GM19395 (cell line): ENCODE measurements at regions not wholly inside any gene's neighbourhood (a gene's known extent, or its start where the extent isn't known, plus 50 kb on each side); places are given as distances from the start of the nearest gene placed in this dataset.

ENCODE experiments used
- ATAC-seq: cut with Tn5 transposase; IDR thresholded peaks from one replicate; pipeline ENCODE4 v1.9.1; 2021; ENCODE audit warnings: mild to moderate bottlenecking, moderate library complexity; ENCODE audit not compliant: unreplicated experiment

GRCh38 chr3:73901686-73902085 lies 276.9 kb upstream of the PDZRN3 start:
- no peak for ATAC-seq

DNA sequence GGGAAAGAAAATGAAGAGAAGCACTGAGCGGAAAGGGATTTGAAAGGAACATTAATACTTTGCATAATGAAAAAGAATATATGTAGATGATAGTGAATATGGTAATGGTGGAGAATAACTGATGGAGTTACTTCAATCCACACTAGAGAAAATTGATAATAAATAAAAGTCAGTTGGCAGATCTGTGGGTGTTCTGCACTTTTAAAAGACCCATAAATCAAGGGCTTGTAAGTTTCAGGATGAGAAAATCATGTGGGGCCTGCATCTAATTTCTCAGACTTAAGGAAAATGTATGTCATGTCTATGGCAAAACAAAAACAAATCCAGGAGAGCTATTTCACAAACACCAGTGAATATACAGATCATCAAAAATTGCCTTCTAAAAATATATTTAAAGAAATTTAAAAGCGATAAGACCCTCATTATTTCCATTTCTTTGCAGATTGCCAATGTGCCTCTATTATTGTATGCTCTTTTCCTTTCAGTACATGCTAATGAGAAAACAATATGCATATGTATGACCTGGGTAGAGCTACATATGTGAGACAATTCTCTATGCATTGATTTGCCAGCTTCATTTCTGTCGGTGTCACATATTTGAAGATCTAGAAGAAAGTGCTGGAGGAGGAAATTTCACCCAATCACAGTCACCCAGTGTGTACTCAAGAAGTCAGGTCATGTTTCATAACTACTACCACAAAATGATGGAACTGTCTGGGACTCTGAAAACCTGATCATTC lies 269.9 kb upstream of the PDZRN3 start:
- ATAC-seq: no peak

- ATAC-seq: no peak
Measured at GRCh38 chr3:73893089-73893488, 268.3 kb upstream of the PDZRN3 start.

- no peak for ATAC-seq
Measured at GRCh38 chr3:73885862-73886261, 261.1 kb upstream of the PDZRN3 start.

DNA sequence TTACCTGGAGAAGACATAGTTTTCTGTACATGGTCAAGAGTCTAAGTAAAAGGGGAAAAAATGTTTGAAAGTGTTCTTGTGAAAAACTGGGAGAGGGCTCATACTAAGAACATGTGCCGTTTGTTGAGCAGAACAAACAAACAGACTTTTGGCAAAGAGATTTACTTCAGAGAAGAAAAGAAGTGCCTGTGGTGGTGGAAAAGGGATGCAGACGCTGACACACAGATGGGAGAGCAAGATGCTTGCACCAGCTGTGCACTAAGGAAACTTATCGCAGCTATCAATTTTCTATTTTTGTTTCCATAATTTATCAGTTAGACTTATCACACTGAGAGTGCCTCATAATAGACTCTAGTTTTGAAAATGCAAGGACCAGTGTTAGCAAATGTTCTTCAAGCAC lies 259.6 kb upstream of the PDZRN3 start:
- ATAC-seq: no peak

GRCh38 chr3:73883497-73883896 lies 258.8 kb upstream of the PDZRN3 start:
- no peak for ATAC-seq

GRCh38 chr3:73874606-73875369 lies 250.0 kb upstream of the PDZRN3 start:
- no peak for ATAC-seq

DNA sequence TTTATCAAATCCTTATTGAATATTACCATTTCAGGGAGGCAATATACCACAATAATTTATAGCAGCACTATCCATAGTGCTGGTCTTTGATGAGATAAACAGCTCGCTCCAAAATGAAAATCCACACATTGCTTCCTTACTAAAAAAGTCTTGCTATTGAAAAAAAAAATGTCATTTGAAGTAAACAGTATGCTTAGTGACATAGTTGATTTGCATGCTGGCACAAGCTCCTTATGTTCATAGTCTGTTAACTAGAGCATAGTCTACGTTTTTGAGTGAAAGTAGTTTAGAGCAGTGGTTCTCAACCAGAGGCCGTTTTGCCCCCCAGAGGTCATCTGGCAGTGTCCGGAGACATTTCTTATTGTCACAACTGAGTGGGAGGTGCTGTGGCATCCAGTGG lies 249.4 kb upstream of the PDZRN3 start:
- ATAC-seq: no peak

- no peak for ATAC-seq
Measured at GRCh38 chr3:73868688-73869315, 244.1 kb upstream of the PDZRN3 start.

GRCh38 chr3:73867524-73867923 lies 242.8 kb upstream of the PDZRN3 start:
- no peak for ATAC-seq

- no peak for ATAC-seq
Measured at GRCh38 chr3:73866846-73867245, 242.1 kb upstream of the PDZRN3 start.

GRCh38 chr3:73863546-73864079 lies 238.9 kb upstream of the PDZRN3 start:
- ATAC-seq: no peak

DNA sequence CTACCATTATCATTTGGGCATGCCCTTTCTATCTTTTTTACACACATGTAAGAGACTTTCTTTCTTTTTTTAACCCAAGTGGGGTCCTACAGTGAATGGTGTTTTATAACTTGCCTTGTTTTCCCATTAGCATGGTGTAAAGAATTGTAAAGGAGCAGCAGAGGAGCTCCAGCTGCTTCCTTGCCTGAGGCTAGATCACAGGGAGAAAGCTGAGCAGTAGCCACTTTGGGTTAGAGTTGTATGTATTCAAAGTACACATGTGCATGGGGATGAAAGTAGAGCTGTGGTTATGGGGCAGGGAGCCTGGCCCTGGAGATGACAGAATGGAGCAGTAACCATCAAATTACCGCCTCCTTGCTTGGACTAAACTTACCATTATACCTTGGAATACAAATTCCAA lies 231.1 kb upstream of the PDZRN3 start:
- no peak for ATAC-seq

DNA sequence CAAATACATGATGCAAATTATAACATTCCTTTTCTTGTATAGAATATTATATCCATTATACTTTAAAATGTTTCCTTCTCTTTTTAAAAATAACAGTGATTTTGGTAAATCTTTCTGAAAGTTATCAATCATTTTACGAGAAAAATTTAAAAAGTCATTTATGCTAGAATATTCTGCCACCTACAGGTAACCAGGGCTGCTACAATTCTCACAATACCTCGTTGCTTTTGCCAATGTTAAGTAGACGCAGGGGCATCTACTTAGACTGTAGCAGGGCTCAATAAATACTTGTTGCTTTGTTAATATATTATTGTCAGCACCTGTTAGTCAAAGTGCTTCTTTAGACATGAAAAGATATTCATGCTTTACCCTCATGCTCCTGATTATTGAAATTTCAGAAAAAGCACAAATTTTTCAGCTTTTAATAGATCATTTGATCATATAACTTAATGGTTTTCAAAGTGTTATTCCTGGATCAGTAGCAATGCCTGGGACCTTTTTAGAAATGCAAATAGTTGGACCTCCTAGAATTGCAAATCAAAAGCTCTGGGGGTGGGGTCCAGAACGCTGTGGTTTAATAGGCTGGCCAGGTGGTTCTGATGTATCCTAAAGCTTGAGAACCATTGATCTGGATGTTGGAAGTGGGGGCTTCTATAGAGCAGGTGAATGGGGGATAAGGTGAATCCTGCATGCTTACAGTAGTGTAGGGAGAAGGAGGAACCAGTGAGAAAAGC lies 223.6 kb upstream of the PDZRN3 start:
- ATAC-seq: no peak

DNA sequence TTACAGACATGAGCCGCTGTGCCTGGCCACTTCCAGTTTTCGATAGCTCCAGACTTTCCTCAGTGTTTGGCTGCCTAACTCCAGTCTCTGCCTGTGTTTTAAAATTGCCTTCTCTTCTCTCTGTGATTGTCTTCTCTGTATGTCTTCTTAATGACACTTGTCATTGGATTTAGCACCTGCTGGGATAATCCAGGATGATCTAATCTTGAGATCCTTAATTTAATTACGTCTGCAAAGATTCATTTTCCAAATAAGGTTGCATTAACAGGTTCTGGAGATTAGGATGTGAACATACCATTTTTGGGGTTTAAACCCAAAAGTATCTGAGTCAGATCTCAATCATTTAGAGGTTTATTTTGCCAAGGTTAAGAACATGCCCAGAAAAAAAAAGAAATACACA lies 222.2 kb upstream of the PDZRN3 start:
- ATAC-seq: no peak

DNA sequence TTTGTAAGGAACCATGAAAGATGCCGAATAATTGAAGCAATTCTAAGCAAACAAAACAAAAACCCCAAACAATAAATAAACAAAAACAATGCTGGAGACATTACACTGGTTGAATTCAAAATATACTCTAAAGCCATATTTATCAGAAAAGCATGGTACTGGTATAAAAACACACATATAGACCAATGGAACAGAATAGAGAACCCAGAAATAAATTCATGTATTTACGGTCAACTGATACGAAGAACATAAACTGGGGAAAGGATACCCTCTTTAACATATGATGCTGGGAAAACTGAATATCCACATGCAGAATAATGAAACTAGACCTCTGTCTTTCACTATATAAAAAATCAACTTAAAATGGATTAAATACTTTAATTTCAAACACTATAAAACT lies 214.3 kb upstream of the PDZRN3 start:
- no peak for ATAC-seq

- ATAC-seq: no peak
Measured at GRCh38 chr3:73835945-73836344, 211.2 kb upstream of the PDZRN3 start.

DNA sequence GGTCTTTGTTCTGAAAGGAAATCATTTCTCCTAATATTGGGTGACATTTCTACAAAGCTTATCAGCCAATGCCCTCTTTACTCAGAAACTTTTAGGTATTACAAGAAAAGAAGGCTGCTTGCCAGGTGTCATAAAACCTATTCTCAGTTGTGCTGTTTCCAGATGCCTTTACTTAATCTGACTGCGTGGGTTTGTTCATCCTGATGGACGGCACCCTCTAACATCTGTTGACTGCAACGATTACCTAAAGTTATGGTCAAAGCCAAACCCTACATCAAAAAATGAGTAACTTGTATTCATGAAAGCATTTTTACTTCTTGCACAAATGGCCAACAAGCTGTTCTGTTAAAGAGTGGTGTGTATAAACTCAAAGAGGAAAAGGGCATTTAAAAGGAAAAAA lies 207.7 kb upstream of the PDZRN3 start:
- no peak for ATAC-seq

GRCh38 chr3:73828348-73828747 lies 203.6 kb upstream of the PDZRN3 start:
- ATAC-seq: no peak

DNA sequence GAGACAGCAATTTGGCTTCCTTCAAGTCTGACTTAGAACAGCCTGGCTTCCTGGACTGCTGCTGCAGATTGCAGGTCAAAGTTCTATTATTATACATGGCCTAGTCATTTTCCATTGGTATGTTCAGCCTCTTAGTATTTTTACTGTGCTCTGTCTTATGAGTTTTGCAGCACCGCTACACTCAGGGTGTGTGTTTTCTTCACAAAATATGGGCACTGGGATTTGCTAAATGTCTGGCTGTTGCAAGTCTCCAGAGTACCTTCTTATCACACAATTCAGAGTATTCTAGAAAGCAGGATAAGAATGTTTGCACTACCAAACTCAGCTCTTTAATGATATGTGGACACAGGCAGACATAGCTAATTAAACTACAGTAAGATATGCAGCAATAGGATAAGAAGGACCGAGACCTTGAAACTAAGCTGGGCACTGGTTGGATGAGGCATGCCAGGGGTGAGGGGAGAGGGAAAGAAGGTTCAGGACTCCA lies 203.0 kb upstream of the PDZRN3 start:
- no peak for ATAC-seq

GRCh38 chr3:73827204-73827603 lies 202.5 kb upstream of the PDZRN3 start:
- no peak for ATAC-seq
